HG03045 (cell line): ENCODE measurements at regions not wholly inside any gene's neighbourhood (a gene's known extent, or its start where the extent isn't known, plus 50 kb on each side); places are given as distances from the start of the nearest gene placed in this dataset.
"Not testable (repeated sequence)": the region's sequence is repeated elsewhere in the genome, so short reads cannot be mapped to it uniquely, and the experiment has no call there.

Experiments used
- ATAC-seq: cut with Tn5 transposase; IDR thresholded peaks from one replicate; pipeline ENCODE4 v1.9.1; 2021; ENCODE audit warnings: mild to moderate bottlenecking, moderate library complexity; ENCODE audit not compliant: unreplicated experiment

GRCh38 chr6:142016666-142017065 lies 116.1 kb upstream of the GJE1 start:
- not testable (repeated sequence) for ATAC-seq

DNA sequence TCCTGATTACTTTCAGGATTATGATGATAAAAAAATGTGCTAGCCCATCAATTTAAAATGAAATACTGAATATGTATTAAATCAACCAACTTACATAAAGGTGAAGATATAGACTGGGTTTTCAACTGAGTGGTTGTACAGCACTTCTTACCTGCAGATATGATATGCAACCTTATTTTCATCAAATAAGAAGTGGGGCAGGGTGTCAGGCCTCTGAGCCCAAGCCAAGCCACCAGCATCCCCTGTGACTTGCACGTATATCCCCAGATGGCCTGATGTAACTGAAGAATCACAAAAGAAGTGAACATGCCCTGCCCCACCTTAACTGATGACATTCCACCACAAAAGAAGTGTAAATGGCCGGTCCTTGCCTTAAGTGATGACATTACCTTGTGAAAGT lies 117.3 kb upstream of the GJE1 start:
- not testable (repeated sequence) for ATAC-seq

GRCh38 chr6:142015011-142015410 lies 117.7 kb upstream of the GJE1 start:
- ATAC-seq: no peak

- ATAC-seq: no peak
Observed at GRCh38 chr6:142014515-142014914, 118.2 kb upstream of the GJE1 start.

DNA sequence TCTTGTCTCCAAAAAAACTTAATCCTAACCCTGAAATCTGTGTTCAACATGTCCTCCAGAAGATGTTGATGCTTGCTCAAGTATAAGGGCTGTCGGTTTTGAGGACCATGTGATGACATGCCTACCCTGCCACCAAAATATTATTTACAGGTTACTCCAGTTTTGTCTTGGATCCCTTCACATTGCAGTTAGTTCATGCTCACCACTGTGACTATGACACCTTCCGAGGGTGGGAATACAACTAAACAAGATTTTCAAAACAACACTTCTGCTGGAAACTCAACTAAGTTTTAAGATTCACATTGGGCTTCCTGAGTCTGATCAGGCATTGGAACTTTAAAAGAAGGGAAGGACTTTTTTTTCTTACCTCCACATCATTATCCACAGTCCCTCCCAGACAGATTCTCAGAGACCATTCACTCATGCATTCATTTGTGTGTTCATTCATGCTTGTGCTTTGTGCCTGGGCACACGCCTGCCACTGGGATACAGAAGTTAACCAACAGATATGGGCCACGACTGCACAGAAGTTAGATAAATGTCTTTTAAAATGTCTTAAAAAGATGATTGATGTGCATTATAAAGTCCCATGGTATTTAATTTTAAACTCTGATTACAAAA lies 118.7 kb upstream of the GJE1 start:
- no peak for ATAC-seq

- no peak for ATAC-seq
Observed at GRCh38 chr6:142013287-142013686, 119.4 kb upstream of the GJE1 start.

GRCh38 chr6:142011775-142012174 lies 121.0 kb upstream of the GJE1 start:
- no peak for ATAC-seq

- ATAC-seq: no peak
Observed at GRCh38 chr6:142011156-142011555, 121.6 kb upstream of the GJE1 start.

DNA sequence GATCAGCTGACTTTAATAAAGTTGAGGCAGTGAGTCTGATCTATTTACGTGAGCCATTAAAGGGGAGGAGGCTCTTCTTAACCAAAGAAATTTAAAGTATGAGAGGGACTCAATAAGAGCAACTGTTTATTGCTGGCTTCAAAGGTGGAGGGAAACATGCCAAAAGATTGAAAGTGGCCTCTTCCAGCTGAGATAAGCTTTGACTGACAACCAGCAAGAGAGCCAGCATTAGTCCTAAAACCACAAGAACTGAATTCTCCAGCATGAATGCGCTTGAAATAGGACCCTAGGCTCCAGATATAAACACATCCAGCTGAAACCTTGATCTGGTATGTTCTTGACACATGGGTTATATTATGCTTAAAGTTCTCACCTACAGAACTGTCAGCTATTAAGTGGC lies 123.1 kb upstream of the GJE1 start:
- ATAC-seq: no peak

GRCh38 chr6:142008781-142009180 lies 123.9 kb upstream of the GJE1 start:
- no peak for ATAC-seq

DNA sequence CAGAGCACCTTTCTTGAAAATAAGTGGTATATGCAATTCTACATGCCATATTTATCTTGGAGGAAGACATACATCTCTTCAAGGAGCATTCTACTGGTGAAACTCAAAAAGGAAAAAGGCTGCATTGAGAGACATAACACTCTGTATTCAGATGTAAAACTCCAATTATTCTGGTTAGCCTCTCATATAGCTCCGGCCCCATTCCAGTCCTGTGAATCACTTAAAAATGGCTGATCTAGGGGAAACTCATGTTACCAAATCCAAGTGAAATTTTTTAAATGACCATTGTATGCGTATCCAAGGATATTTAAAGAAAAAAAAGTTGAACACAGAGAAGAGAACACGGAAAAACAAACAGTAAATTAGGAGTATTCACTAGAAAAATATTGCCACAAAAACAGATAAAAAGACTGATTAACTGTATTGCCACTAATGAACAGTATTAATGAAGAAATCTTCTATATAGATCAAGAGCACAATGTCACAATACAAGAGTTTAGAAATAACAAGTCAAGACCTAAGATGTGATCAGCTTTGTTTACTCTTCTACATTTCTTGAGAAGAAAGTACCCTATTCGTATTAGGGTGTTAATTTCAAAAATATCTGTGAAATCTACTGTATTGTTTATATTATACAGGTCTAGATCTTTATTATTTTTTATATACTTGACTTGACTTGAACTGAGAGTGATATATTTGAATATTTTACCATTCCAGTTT lies 124.5 kb upstream of the GJE1 start:
- no peak for ATAC-seq

DNA sequence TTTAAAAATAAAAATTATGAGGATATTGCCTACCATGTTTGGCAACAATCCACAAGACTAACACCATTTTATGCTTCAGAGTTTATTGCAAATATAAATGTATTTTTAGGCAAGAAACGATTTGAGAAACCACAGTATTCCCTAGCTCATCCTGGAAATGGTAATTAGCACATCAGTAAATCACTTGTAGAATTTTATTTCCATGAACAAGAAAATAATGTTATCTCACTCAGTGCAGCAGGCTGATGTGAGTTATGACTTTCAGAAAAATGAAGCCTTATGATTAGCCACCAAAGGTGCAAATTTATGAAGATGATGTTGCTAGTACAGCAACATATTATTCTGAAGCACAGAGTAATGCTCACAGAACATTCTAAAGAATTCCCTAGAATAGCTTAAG lies 127.7 kb upstream of the GJE1 start:
- ATAC-seq: no peak

DNA sequence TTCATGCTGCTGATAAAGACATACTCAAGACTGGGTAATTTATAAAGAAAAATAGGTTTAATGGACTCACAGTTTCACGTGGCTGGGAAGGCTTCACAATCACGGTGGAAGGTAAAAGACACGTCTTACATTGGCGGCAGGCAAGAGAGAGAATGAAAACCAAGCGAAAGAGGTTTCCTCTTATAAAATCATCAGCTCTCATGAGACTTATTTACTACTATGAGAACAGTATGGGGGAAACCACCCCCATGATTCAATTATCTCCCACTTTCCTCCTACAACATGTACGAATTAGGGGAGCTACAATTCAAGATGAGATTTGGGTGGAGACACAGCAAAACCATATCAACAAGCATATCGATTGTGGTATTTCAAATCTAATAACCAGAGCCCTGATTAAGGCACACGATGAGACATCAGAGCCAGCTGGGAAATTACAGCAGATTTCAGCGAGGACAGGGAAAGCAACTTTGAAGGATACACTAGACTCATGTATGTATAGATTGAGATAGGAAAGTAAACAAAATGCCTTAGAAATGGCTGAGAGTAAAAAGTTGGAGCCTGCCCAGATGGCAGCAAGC lies 129.8 kb upstream of the GJE1 start:
- ATAC-seq: no peak

- no peak for ATAC-seq
Observed at GRCh38 chr6:141996823-141997222, 135.9 kb upstream of the GJE1 start.

- ATAC-seq: no peak
Observed at GRCh38 chr6:141992109-141992508, 140.6 kb upstream of the GJE1 start.

DNA sequence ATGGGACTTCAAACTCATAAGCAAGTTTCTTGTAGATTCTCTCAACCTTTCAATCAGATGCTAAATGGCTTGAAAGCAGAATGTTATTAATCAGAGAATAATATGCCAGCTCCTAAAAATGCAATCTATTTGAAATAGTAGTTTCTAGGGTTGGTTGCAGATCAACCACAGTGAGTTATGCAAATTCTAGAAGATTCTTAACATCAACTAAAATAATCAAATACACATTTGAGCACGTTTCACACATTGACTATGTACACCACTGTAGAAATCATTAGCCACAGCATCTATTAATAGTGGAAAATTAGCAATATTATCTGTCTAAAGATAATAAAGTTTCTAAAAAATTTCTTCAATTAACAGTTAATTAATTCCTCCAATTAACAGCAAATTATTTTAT lies 141.9 kb upstream of the GJE1 start:
- ATAC-seq: no peak

DNA sequence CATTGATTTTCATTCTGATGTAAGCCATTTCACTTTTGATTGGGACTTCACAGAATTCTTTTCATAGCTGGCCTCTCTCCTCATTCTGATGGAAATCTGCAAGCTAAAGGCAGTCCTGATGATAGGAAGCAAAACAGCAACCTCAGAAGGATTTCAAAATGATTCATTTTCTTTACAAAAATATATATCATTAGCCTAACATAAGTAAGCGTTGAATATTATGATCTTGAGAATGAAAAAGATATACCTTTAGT lies 143.1 kb upstream of the GJE1 start:
- ATAC-seq: no peak

GRCh38 chr6:141988954-141989705 lies 143.6 kb upstream of the GJE1 start:
- ATAC-seq: peak; percentile 64

GRCh38 chr6:141988327-141988726 lies 144.4 kb upstream of the GJE1 start:
- ATAC-seq: no peak

- ATAC-seq: no peak
Observed at GRCh38 chr6:141986457-141986856, 146.3 kb upstream of the GJE1 start.

DNA sequence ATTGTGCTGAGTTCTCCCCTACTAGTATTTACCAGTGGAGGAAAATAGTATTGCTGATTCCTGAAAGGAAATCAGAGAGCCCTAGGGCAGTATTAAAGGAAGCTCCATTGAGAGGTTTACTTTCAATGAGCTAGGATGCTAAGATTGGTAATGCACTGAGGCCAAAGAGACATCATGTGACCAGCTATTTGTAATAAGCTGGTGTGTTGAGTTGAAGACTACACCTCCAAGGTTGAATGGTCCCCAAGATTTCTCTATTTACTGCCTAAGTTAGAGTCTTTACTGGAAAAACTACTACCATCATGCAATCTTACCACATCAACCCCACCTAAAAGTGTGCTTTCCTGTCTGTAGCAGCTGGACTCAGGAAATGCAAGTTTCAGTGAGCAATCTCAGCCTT lies 151.5 kb upstream of the GJE1 start:
- no peak for ATAC-seq

DNA sequence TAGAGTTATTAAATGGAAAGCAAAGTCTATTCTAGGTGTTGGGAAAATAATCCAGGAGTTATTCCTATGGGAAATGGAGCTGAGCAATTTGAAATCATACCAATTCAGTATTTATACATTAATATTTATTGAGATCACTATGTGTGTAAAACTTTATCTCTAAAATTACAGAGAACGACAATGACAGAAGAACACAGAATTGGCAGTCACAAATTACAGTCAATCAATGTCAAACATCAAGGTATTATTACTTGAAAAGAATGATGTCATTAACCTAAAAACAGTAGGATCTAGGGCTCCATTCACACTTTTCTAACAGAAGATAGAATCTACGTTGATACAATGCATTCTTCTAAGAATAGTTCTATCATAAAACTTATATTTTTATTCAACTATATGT lies 154.9 kb upstream of the GJE1 start:
- ATAC-seq: no peak
